H1 (cell line): ENCODE measurements at regions not wholly inside any gene's neighbourhood (a gene's known extent, or its start where the extent isn't known, plus 50 kb on each side); places are given as distances from the start of the nearest gene placed in this dataset.

Source experiments
- CTCF ChIA-PET: fragments of 300-600 bp; sonication (Branson Sonifier 250); formaldehyde crosslinking; loops from one replicate; lab custom pipeline; 2021; ENCODE audit not compliant: partially characterized antibody; lab: Charles Lee
- POLR2A ChIA-PET: fragments of 300-600 bp; sonication (Branson Sonifier 250); formaldehyde crosslinking; loops from one replicate; lab custom pipeline; 2021; ENCODE audit warnings: inconsistent platforms; ENCODE audit not compliant: partially characterized antibody; lab: Charles Lee
- DNase-seq, 2 experiments: peaks; one replicate each; pipeline versions ENCODE4 v3.0.0 to v3.0.0-alpha.2; 2010 to 2022; ENCODE audit warnings: low spot score in 2 of 2, low read depth in 1 of 2, mixed read lengths in 1 of 2
- FAIRE-seq: peaks from 2 replicates; lab custom pipeline; 2011; peaks lifted over from hg19 to GRCh38; lab: Jason Lieb, UNC
- H2AFZ ChIP-seq: 2 replicates; pipeline ENCODE4 v1.8.1; 2012; ENCODE audit warnings: low read length, inconsistent platforms
- H2AK5ac ChIP-seq: 2 replicates; pipeline ENCODE4 v1.6.1; 2013; ENCODE audit warnings: low read depth, low read length
- H2BK120ac ChIP-seq: replicated peaks from 2 replicates; pipeline ENCODE3; 2013; ENCODE audit warnings: low read depth, low read length, inconsistent platforms
- H2BK12ac ChIP-seq: 2 replicates; pipeline ENCODE4 v1.6.1; 2013; ENCODE audit warnings: low read depth, low read length
- H2BK15ac ChIP-seq: 2 replicates; pipeline ENCODE4 v1.6.1; 2013; ENCODE audit warnings: low read length
- H2BK20ac ChIP-seq: 2 replicates; pipeline ENCODE4 v1.6.1; 2013; ENCODE audit warnings: low read length
- H2BK5ac ChIP-seq: 2 replicates; pipeline ENCODE4 v1.6.1; 2013; ENCODE audit warnings: low read depth, low read length
- H3K14ac ChIP-seq: 2 replicates; pipeline ENCODE4 v1.6.1; 2013; ENCODE audit warnings: inconsistent platforms; ENCODE audit not compliant: insufficient read length
- H3K18ac ChIP-seq: 2 replicates; pipeline ENCODE4 v1.6.1; 2013; ENCODE audit warnings: low read length; ENCODE audit errors: extremely low read depth
- H3K23ac ChIP-seq: 2 replicates; pipeline ENCODE4 v1.6.1; 2013; ENCODE audit warnings: inconsistent platforms; ENCODE audit not compliant: insufficient read length
- H3K23me2 ChIP-seq: 2 replicates; pipeline ENCODE4 v1.6.1; 2013; ENCODE audit warnings: low read depth, low read length
- H3K27ac ChIP-seq: 2 replicates; pipeline ENCODE4 v1.6.1; 2011; ENCODE audit warnings: low read depth, low read length, inconsistent platforms
- H3K27me3 ChIP-seq, 4 experiments: replicated peaks in 1 of 4; 1 replicate in 1 of 4; 2 replicates in 3 of 4; pipeline versions ENCODE4 v1.6.1 to v1.8.1; 2011 to 2013; ENCODE audit warnings: low read length in 3 of 4, mild to moderate bottlenecking in 3 of 4, inconsistent platforms in 2 of 4, mixed read lengths in 2 of 4, moderate library complexity in 1 of 4; ENCODE audit not compliant: control insufficient read depth in 3 of 4, insufficient read depth in 3 of 4; ENCODE audit errors: extremely low read depth in 1 of 4
- H3K36me3 ChIP-seq, 4 experiments: 2 replicates each; pipeline versions ENCODE4 v1.6.1 to v1.8.1; 2011 to 2013; ENCODE audit warnings: mild to moderate bottlenecking in 4 of 4, low read length in 3 of 4, moderate library complexity in 2 of 4, control low read depth in 1 of 4, inconsistent platforms in 1 of 4; ENCODE audit not compliant: insufficient read depth in 4 of 4, control insufficient read depth in 2 of 4
- H3K4ac ChIP-seq: replicated peaks from 2 replicates; pipeline ENCODE3; 2013; ENCODE audit warnings: low read length, low read depth, mixed read lengths, inconsistent platforms; ENCODE audit not compliant: insufficient read length
- H3K4me1 ChIP-seq, 4 experiments: replicated peaks in 1 of 4; 1 replicate in 1 of 4; 2 replicates in 3 of 4; pipeline versions ENCODE4 v1.6.1 to v1.8.1; 2011 to 2013; ENCODE audit warnings: low read length in 3 of 4, inconsistent platforms in 2 of 4, mixed read lengths in 1 of 4; ENCODE audit not compliant: insufficient read depth in 4 of 4, control insufficient read depth in 3 of 4
- H3K4me2 ChIP-seq, 2 experiments: 2 replicates each; pipeline versions ENCODE4 v1.6.1 to v1.8.1; 2011 to 2013; ENCODE audit warnings: low read depth in 2 of 2, low read length in 2 of 2, control low read depth in 1 of 2, inconsistent platforms in 1 of 2, mild to moderate bottlenecking in 1 of 2; ENCODE audit not compliant: insufficient read depth in 1 of 2
- H3K4me3 ChIP-seq, 4 experiments: fragments of 200-600, 300-600 bp in 1 of 4; sonication (generic), shearing (Covaris generic), sonication (Bioruptor Twin) in 1 of 4; 2 replicates each; pipeline versions ENCODE4 v1.5.1 to v1.8.1; 2011 to 2016; ENCODE audit warnings: low read length in 4 of 4, low read depth in 3 of 4, control low read depth in 2 of 4, inconsistent platforms in 2 of 4, mild to moderate bottlenecking in 2 of 4, mixed read lengths in 1 of 4, moderate library complexity in 1 of 4; ENCODE audit not compliant: insufficient read depth in 2 of 4; ENCODE audit errors: extremely low read depth in 1 of 4
- H3K56ac ChIP-seq: replicated peaks from 2 replicates; pipeline ENCODE3; 2013; ENCODE audit warnings: low read depth, mild to moderate bottlenecking, mixed read lengths, low read length, inconsistent platforms; ENCODE audit not compliant: insufficient read length
- H3K79me1 ChIP-seq: 2 replicates; pipeline ENCODE4 v1.6.1; 2013; ENCODE audit warnings: low read depth, low read length, control low read depth
- H3K79me2 ChIP-seq, 2 experiments: 2 replicates each; pipeline versions ENCODE4 v1.6.1 to v1.8.1; 2012 to 2013; ENCODE audit warnings: low read length in 2 of 2, mild to moderate bottlenecking in 2 of 2, inconsistent platforms in 1 of 2; ENCODE audit not compliant: insufficient read depth in 2 of 2, control insufficient read depth in 1 of 2
- H3K9ac ChIP-seq, 4 experiments: replicated peaks in 1 of 4; 1 replicate in 1 of 4; 2 replicates in 3 of 4; pipeline versions ENCODE4 v1.6.1 to v1.8.1; 2011 to 2013; ENCODE audit warnings: low read depth in 3 of 4, low read length in 3 of 4, control low read depth in 2 of 4, mild to moderate bottlenecking in 2 of 4, moderate library complexity in 2 of 4, inconsistent platforms in 1 of 4; ENCODE audit errors: extremely low read depth in 1 of 4
- H3K9me3 ChIP-seq, 2 experiments: 2 replicates each; pipeline versions ENCODE4 v1.6.1 to v1.8.1; 2012 to 2013; ENCODE audit warnings: mild to moderate bottlenecking in 2 of 2, moderate library complexity in 2 of 2, control low read depth in 1 of 2, inconsistent platforms in 1 of 2, low read depth in 1 of 2, low read length in 1 of 2, mixed read lengths in 1 of 2; ENCODE audit not compliant: insufficient read depth in 2 of 2
- H4K20me1 ChIP-seq, 2 experiments: replicated peaks in 1 of 2; 2 replicates each; pipeline versions ENCODE3 to v1.8.1; 2011 to 2013; ENCODE audit warnings: inconsistent platforms in 2 of 2, low read length in 2 of 2, mild to moderate bottlenecking in 1 of 2; ENCODE audit not compliant: insufficient read depth in 2 of 2, control insufficient read depth in 1 of 2
- H4K5ac ChIP-seq: 2 replicates; pipeline ENCODE4 v1.6.1; 2013; ENCODE audit warnings: low read length, low read depth, mixed read lengths, inconsistent platforms; ENCODE audit not compliant: insufficient read length
- H4K8ac ChIP-seq: 2 replicates; pipeline ENCODE4 v1.8.0; 2013; ENCODE audit warnings: mild to moderate bottlenecking, moderate library complexity, low read length, inconsistent platforms; ENCODE audit not compliant: insufficient read depth; ENCODE audit errors: extremely low read depth
- H4K91ac ChIP-seq: replicated peaks from 2 replicates; pipeline ENCODE3; 2013; ENCODE audit warnings: low read length, mixed read lengths, inconsistent platforms; ENCODE audit not compliant: insufficient read length
- JUND ChIP-seq: IDR thresholded peaks from 2 replicates; pipeline ENCODE4 v1.6.1; 2011; ENCODE audit warnings: mild to moderate bottlenecking, improper control_type of control experiment, low read length
- RBBP5 ChIP-seq: IDR thresholded peaks from 2 replicates; pipeline ENCODE4 v1.7.1; 2012; ENCODE audit warnings: low read depth, mild to moderate bottlenecking, inconsistent platforms, low read length, moderate library complexity, borderline replicate concordance
- WGBS, 2 experiments: shearing (Covaris generic) in 1 of 2; methylation state at CpG; one replicate each; pipeline versions ENCODE4 v1.1.6 to v1.1.7; 2013 to 2015; ENCODE audit warnings: low lambda C conversion rate in 2 of 2, mixed read lengths in 2 of 2, inconsistent platforms in 1 of 2, low coverage in 1 of 2, missing lambda C conversion rate in 1 of 2; ENCODE audit not compliant: insufficient replicate concordance in 2 of 2, insufficient coverage in 1 of 2, insufficient read length in 1 of 2; ENCODE audit errors: extremely low coverage in 1 of 2, missing lambda C conversion rate in 1 of 2; 5-methylcytosine and 5-hydroxymethylcytosine counted together

DNA sequence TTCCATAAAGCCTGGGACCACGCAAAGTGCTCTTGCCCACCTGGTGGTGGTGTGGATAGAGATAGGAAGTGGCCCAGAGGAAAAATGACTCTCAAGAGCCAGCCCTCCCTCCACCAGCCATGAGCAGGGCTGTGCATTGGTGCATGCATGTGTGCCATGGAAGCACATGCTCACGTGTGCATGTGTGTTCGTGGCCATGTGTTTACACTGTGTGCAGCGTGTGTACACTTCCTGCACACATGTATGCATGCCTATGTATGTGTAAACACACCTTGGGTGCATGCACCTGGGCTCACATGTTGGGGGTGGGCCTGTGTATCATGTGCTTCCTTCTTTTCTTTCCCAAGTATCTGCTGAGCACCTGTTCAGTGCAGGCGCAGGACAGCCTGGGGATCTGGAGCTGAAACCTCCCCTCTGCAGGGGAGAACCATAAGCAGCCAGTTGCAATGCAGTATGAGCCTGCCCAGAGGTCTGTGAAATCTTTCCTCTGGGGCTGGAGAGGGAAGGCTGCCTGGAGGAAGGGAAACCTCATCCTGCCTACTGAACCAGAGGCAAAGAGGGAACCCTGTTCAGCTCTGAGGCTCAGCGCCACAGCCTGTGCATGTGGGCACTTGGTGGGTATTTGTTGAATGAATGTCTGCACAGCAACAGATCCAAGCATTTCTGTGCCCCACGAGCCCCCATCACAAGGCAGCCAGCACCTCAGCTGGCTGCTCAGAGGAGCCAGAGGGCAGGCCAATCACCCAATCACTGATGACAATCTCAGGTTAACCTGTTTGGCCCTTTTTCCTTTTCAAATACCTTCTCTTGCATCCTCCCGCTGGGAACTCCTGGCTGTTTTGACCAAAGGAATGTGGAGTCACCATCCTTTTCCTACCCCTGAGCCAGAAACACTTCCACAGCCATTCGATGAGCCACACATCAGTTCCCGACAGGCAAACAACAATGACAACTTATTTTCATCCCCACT lies 327.0 kb downstream of the NPHP4 start:
- ChIA-PET CTCF (interaction anchor here (2.8 kb wide), 1 partner anchor 80 kb away, joined by 10 read pairs; no protein-coding TSS in a partner anchor), POLR2A (interaction anchor here (0.8 kb wide), 1 partner anchor 80 kb away, joined by 3 read pairs; no protein-coding TSS in a partner anchor)
- H3K14ac ChIP-seq = no peak overlapping the region
- H3K56ac ChIP-seq = no peak overlapping the region
- DNase-seq = no peak
- no peaks in the 10 kb centered on the region for H3K23me2 ChIP-seq
- no peak overlapping the region for H2AFZ ChIP-seq
- H2BK15ac ChIP-seq = no peak overlapping the region
- H3K9me3 ChIP-seq = peaks cover 2 to 3% of the 10 kb centered on the region in 2 experiments; a peak in 2 of 4 replicates
- H4K20me1 ChIP-seq = no peaks in the 10 kb centered on the region
- H3K27ac ChIP-seq = no peak overlapping the region
- WGBS, 2 experiments = 87% methylated on average over 10 of the region's 10 CpGs; no CpG with 5 or more reads in 1 of the 2 experiments
- H3K18ac ChIP-seq = no peak overlapping the region
- no peak overlapping the region for H4K91ac ChIP-seq
- H2AK5ac ChIP-seq = no peak overlapping the region
- H4K8ac ChIP-seq = no peak overlapping the region; the same call in 1 of the 2 replicates
- no peaks in the 10 kb centered on the region for H3K36me3 ChIP-seq
- no peak overlapping the region for H2BK12ac ChIP-seq
- H2BK120ac ChIP-seq = no peak overlapping the region
- H3K9ac ChIP-seq = no peak overlapping the region
- no peak overlapping the region for H3K4me2 ChIP-seq
- H3K79me1 ChIP-seq = no peaks in the 10 kb centered on the region
- no peak overlapping the region for H2BK5ac ChIP-seq
- H2BK20ac ChIP-seq = no peak overlapping the region
- no peaks in the 10 kb centered on the region for H3K79me2 ChIP-seq
- H4K5ac ChIP-seq = no peak overlapping the region
- H3K27me3 ChIP-seq = no peaks in the 10 kb centered on the region
- no peak overlapping the region for H3K4me3 ChIP-seq
- H3K4ac ChIP-seq = no peak overlapping the region
- no peak for FAIRE-seq
- H3K23ac ChIP-seq = no peak overlapping the region
- H3K4me1 ChIP-seq = no peaks in the 10 kb centered on the region
- no peak for TF ChIP-seq RBBP5
- TF ChIP-seq JUND = no peak
